WTC11 (cell line): ENCODE measurements at regions not wholly inside any gene's neighbourhood (a gene's known extent, or its start where the extent isn't known, plus 50 kb on each side); places are given as distances from the start of the nearest gene placed in this dataset.

ENCODE experiments used
- ATAC-seq: fragments of 200-7000 bp; cut with Tn5 transposase; 2 replicates; pipeline ENCODE4 v1.10.0; 2021; ENCODE audit warnings: mild to moderate bottlenecking, moderate library complexity
- CTCF ChIA-PET: fragments of 300-600 bp; sonication (Branson Sonifier 250); formaldehyde crosslinking; loops from one replicate; lab custom pipeline; 2021; ENCODE audit warnings: antibody characterized with exemption; lab: Charles Lee
- POLR2A ChIA-PET: fragments of 350-600 bp; sonication (Branson Sonifier 250); formaldehyde crosslinking; loops from one replicate; lab custom pipeline; 2021; ENCODE audit warnings: antibody characterized with exemption; lab: Charles Lee
- DNase-seq: peaks from one replicate; pipeline ENCODE4 v3.0.0; 2021; ENCODE audit warnings: low spot score
- H3K27ac Mint-ChIP-seq: 2 replicates; pipeline ENCODE4 v1.8.0; 2021; ENCODE audit warnings: mixed read lengths
- H3K27me3 Mint-ChIP-seq: 2 replicates; pipeline ENCODE4 v1.8.0; 2021; ENCODE audit warnings: low read depth, mild to moderate bottlenecking, moderate library complexity, mixed read lengths
- H3K36me3 Mint-ChIP-seq: 2 replicates; pipeline ENCODE4 v1.8.0; 2021; ENCODE audit warnings: mixed read lengths
- H3K4me1 Mint-ChIP-seq: 2 replicates; pipeline ENCODE4 v1.8.0; 2022; ENCODE audit warnings: mixed read lengths
- H3K4me3 Mint-ChIP-seq: 2 replicates; pipeline ENCODE4 v1.8.0; 2021; ENCODE audit warnings: mild to moderate bottlenecking, moderate library complexity, mixed read lengths
- H3K9me3 Mint-ChIP-seq: 2 replicates; pipeline ENCODE4 v1.8.0; 2021; ENCODE audit warnings: mixed read lengths
- CBFB ChIP-seq: sonication (generic); formaldehyde crosslinking; IDR thresholded peaks from 2 replicates; pipeline ENCODE4 v1.8.1; 2022; ENCODE audit warnings: mild to moderate bottlenecking, low read depth, missing genetic modification reagents
- CREM ChIP-seq: sonication (generic); formaldehyde crosslinking; IDR thresholded peaks from 2 replicates; pipeline ENCODE4 v1.8.1; 2022; ENCODE audit warnings: mild to moderate bottlenecking, missing genetic modification reagents, moderate library complexity
- GABPB1 ChIP-seq: sonication (generic); formaldehyde crosslinking; IDR thresholded peaks from 2 replicates; pipeline ENCODE4 v1.8.1; 2023; ENCODE audit warnings: mild to moderate bottlenecking, missing genetic modification reagents
- HMGA2 ChIP-seq: fragments of 250-450 bp; sonication (Bioruptor Pico); IDR thresholded peaks from 2 replicates; pipeline ENCODE4 v1.4.0; 2021; ENCODE audit warnings: mild to moderate bottlenecking, moderate library complexity
- IRF2 ChIP-seq: sonication (generic); formaldehyde crosslinking; IDR thresholded peaks from 2 replicates; pipeline ENCODE4 v1.8.0; 2022; ENCODE audit warnings: low read depth, missing genetic modification reagents, borderline replicate concordance
- KAT7 ChIP-seq: sonication (generic); formaldehyde crosslinking; IDR thresholded peaks from 2 replicates; pipeline ENCODE4 v1.8.1; 2023; ENCODE audit warnings: missing genetic modification reagents, mild to moderate bottlenecking, borderline replicate concordance
- NFATC4 ChIP-seq: fragments of 250-450 bp; sonication (Bioruptor Pico); IDR thresholded peaks from 2 replicates; pipeline ENCODE4 v1.9.0; 2021; ENCODE audit warnings: mild to moderate bottlenecking
- NR1H2 ChIP-seq: sonication (generic); formaldehyde crosslinking; IDR thresholded peaks from 2 replicates; pipeline ENCODE4 v1.9.0; 2021; ENCODE audit warnings: mild to moderate bottlenecking, moderate library complexity, missing genetic modification reagents
- RELA ChIP-seq: sonication (generic); formaldehyde crosslinking; IDR thresholded peaks from 2 replicates; pipeline ENCODE4 v1.8.1; 2022; ENCODE audit warnings: missing genetic modification reagents, mild to moderate bottlenecking, borderline replicate concordance
- RORB ChIP-seq: fragments of 250-450 bp; sonication (Bioruptor Pico); IDR thresholded peaks from 2 replicates; pipeline ENCODE4 v1.9.0; 2021; ENCODE audit warnings: mild to moderate bottlenecking
- ZNF416 ChIP-seq: fragments of 250-450 bp; sonication (Bioruptor Pico); IDR thresholded peaks from 2 replicates; pipeline ENCODE4 v1.9.0; 2021; ENCODE audit warnings: mild to moderate bottlenecking, inconsistent platforms
- TF ChIP-seq, protein P1 (sequence below): fragments of 250-450 bp; sonication (Bioruptor Pico); IDR thresholded peaks from 2 replicates; pipeline ENCODE4 v1.9.0; 2021; ENCODE audit warnings: mild to moderate bottlenecking
- TF ChIP-seq, protein P2 (sequence below): sonication (generic); formaldehyde crosslinking; IDR thresholded peaks from 2 replicates; pipeline ENCODE4 v1.8.1; 2022; ENCODE audit warnings: low read depth, missing genetic modification reagents, borderline replicate concordance
- TF ChIP-seq, protein P3 (sequence below): sonication (generic); formaldehyde crosslinking; IDR thresholded peaks from 2 replicates; pipeline ENCODE4 v1.8.1; 2023; ENCODE audit warnings: mild to moderate bottlenecking, moderate library complexity, missing genetic modification reagents
- TF ChIP-seq, protein P4 (sequence below): fragments of 200-600 bp; IDR thresholded peaks from 2 replicates; pipeline ENCODE4 v1.8.0; 2022; ENCODE audit warnings: antibody characterized with exemption
- TF ChIP-seq, protein P5 (sequence below): fragments of 250-450 bp; sonication (Bioruptor Pico); IDR thresholded peaks from 2 replicates; pipeline ENCODE4 v1.8.0; 2021; ENCODE audit warnings: mild to moderate bottlenecking
- TF ChIP-seq, protein P6 (sequence below): sonication (generic); formaldehyde crosslinking; IDR thresholded peaks from 2 replicates; pipeline ENCODE4 v1.8.1; 2023; ENCODE audit warnings: mild to moderate bottlenecking, missing genetic modification reagents, moderate library complexity
- TF ChIP-seq, protein P7 (sequence below): fragments of 250-450 bp; sonication (Bioruptor Pico); conservative IDR thresholded peaks from 2 replicates; pipeline ENCODE4 v1.9.0; 2021; ENCODE audit warnings: mild to moderate bottlenecking
- TF ChIP-seq, protein P8 (sequence below): sonication (generic); formaldehyde crosslinking; IDR thresholded peaks from 2 replicates; pipeline ENCODE4 v1.8.0; 2023; ENCODE audit warnings: mild to moderate bottlenecking, missing genetic modification reagents

DNA sequence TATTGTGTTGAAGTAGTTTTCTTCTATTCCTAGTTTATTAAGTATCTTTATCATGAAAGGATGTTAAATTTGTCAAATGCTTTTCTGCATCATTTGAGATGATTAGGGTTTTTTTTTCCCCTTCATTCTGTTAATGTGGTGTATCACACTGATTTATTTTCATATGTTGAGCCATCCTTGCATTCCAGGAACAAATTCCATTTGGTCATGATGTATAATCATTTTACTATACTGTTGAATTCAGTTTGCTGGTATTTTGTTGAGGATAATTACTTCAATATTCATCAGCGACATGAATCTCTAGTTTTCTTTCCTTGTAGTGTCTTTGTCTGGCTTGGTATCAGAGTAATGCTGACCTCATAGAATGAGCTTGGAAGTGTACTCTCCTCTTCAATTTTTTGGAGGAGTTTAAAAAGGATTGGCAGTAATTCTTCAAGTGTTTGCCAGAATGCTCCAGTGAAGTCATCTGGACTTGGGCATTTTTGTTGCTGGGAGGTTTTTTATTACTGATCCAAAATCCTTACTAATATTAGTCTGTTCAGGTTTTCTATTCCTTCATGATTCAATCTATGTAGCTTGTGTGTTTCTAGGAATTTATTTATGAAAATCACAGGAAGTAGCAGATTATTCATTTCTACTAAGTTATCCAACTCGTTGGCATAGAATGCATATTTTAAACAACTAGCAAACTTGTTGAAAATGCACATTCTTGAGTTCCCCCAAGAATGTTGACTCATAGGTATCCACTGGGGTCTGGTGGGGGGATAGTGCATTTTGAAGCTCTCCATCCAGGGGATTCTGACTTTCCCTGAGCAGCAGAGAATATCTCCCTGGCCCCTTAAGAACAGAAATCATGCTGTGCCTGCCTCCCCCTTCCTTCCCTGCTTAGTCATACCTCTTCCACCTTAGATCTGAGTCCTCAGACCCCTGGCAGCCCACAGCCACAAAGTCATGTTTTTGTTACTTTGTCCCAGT is 187.1 kb downstream of the BMP7 start (continued):
- TF ChIP-seq, protein P1, sequence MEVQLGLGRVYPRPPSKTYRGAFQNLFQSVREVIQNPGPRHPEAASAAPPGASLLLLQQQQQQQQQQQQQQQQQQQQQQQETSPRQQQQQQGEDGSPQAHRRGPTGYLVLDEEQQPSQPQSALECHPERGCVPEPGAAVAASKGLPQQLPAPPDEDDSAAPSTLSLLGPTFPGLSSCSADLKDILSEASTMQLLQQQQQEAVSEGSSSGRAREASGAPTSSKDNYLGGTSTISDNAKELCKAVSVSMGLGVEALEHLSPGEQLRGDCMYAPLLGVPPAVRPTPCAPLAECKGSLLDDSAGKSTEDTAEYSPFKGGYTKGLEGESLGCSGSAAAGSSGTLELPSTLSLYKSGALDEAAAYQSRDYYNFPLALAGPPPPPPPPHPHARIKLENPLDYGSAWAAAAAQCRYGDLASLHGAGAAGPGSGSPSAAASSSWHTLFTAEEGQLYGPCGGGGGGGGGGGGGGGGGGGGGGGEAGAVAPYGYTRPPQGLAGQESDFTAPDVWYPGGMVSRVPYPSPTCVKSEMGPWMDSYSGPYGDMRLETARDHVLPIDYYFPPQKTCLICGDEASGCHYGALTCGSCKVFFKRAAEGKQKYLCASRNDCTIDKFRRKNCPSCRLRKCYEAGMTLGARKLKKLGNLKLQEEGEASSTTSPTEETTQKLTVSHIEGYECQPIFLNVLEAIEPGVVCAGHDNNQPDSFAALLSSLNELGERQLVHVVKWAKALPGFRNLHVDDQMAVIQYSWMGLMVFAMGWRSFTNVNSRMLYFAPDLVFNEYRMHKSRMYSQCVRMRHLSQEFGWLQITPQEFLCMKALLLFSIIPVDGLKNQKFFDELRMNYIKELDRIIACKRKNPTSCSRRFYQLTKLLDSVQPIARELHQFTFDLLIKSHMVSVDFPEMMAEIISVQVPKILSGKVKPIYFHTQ (CRISPR knock-in tag) = no peak
- no peak for TF ChIP-seq NR1H2 (CRISPR knock-in tag)
- TF ChIP-seq NFATC4 = no peak
- TF ChIP-seq, all 79 proteins: peak for 0

DNA sequence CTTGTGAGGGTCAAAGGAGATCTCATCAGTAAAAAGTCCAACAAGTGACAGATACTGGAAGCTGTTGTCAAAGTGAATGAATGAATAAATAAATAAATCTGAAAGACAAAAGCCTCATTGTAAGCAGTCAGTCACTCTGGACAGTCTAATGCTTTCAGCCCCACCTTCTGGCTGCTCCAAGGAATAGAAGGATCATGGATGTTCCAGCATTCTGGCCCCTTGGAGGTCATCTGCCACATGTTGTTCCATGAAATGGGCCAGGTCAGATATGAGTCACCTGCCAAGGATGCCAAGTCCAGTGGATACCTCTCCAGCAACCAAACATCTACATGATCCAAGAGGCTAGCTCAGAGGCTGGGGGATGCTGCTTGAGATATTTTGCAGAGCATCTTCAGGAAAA is 185.6 kb downstream of the BMP7 start:
- H3K27ac Mint-ChIP-seq = no peak overlapping the region
- H3K27me3 Mint-ChIP-seq = no peaks in the 10 kb centered on the region; the same call in 1 of the 2 replicates
- peaks cover 8% of the 10 kb centered on the region for H3K36me3 Mint-ChIP-seq
- H3K4me1 Mint-ChIP-seq = 0 out of 2 replicates have a peak, but pooled peaks cover 3% of the 10 kb centered on the region
- ChIA-PET CTCF (interaction anchor here (0.6 to 1.6 kb wide), 4 partner anchors 9 to 425 kb away, joined by 3 to 4 read pairs (median 4); no protein-coding TSS in a partner anchor), POLR2A (no interaction called here)
- DNase-seq (no peak), ATAC-seq (0 out of 2 replicates have a peak, but pooled peaks have one; percentile 38)
- H3K4me3 Mint-ChIP-seq = no peak overlapping the region
- peaks cover 36% of the 10 kb centered on the region for H3K9me3 Mint-ChIP-seq
- TF ChIP-seq, protein P2, sequence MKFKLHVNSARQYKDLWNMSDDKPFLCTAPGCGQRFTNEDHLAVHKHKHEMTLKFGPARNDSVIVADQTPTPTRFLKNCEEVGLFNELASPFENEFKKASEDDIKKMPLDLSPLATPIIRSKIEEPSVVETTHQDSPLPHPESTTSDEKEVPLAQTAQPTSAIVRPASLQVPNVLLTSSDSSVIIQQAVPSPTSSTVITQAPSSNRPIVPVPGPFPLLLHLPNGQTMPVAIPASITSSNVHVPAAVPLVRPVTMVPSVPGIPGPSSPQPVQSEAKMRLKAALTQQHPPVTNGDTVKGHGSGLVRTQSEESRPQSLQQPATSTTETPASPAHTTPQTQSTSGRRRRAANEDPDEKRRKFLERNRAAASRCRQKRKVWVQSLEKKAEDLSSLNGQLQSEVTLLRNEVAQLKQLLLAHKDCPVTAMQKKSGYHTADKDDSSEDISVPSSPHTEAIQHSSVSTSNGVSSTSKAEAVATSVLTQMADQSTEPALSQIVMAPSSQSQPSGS = no peak
- TF ChIP-seq HMGA2 (CRISPR knock-in tag) (no peak), GABPB1 (no peak), RORB (CRISPR knock-in tag) (no peak), IRF2 (CRISPR knock-in tag) (no peak), RELA (CRISPR knock-in tag) (no peak), CBFB (CRISPR knock-in tag) (no peak), CREM (no peak), ZNF416 (CRISPR knock-in tag) (no peak), KAT7 (CRISPR knock-in tag) (no peak)
- TF ChIP-seq, protein P3, sequence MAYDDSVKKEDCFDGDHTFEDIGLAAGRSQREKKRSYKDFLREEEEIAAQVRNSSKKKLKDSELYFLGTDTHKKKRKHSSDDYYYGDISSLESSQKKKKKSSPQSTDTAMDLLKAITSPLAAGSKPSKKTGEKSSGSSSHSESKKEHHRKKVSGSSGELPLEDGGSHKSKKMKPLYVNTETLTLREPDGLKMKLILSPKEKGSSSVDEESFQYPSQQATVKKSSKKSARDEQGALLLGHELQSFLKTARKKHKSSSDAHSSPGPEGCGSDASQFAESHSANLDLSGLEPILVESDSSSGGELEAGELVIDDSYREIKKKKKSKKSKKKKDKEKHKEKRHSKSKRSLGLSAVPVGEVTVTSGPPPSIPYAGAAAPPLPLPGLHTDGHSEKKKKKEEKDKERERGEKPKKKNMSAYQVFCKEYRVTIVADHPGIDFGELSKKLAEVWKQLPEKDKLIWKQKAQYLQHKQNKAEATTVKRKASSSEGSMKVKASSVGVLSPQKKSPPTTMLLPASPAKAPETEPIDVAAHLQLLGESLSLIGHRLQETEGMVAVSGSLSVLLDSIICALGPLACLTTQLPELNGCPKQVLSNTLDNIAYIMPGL (CRISPR knock-in tag) = no peak
- TF ChIP-seq, protein P4, sequence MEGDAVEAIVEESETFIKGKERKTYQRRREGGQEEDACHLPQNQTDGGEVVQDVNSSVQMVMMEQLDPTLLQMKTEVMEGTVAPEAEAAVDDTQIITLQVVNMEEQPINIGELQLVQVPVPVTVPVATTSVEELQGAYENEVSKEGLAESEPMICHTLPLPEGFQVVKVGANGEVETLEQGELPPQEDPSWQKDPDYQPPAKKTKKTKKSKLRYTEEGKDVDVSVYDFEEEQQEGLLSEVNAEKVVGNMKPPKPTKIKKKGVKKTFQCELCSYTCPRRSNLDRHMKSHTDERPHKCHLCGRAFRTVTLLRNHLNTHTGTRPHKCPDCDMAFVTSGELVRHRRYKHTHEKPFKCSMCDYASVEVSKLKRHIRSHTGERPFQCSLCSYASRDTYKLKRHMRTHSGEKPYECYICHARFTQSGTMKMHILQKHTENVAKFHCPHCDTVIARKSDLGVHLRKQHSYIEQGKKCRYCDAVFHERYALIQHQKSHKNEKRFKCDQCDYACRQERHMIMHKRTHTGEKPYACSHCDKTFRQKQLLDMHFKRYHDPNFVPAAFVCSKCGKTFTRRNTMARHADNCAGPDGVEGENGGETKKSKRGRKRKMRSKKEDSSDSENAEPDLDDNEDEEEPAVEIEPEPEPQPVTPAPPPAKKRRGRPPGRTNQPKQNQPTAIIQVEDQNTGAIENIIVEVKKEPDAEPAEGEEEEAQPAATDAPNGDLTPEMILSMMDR = no peak
- TF ChIP-seq, protein P5, sequence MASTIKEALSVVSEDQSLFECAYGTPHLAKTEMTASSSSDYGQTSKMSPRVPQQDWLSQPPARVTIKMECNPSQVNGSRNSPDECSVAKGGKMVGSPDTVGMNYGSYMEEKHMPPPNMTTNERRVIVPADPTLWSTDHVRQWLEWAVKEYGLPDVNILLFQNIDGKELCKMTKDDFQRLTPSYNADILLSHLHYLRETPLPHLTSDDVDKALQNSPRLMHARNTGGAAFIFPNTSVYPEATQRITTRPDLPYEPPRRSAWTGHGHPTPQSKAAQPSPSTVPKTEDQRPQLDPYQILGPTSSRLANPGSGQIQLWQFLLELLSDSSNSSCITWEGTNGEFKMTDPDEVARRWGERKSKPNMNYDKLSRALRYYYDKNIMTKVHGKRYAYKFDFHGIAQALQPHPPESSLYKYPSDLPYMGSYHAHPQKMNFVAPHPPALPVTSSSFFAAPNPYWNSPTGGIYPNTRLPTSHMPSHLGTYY (CRISPR knock-in tag) = no peak
- TF ChIP-seq, protein P6, sequence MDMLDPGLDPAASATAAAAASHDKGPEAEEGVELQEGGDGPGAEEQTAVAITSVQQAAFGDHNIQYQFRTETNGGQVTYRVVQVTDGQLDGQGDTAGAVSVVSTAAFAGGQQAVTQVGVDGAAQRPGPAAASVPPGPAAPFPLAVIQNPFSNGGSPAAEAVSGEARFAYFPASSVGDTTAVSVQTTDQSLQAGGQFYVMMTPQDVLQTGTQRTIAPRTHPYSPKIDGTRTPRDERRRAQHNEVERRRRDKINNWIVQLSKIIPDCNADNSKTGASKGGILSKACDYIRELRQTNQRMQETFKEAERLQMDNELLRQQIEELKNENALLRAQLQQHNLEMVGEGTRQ (CRISPR knock-in tag) = no peak
- TF ChIP-seq, protein P7, sequence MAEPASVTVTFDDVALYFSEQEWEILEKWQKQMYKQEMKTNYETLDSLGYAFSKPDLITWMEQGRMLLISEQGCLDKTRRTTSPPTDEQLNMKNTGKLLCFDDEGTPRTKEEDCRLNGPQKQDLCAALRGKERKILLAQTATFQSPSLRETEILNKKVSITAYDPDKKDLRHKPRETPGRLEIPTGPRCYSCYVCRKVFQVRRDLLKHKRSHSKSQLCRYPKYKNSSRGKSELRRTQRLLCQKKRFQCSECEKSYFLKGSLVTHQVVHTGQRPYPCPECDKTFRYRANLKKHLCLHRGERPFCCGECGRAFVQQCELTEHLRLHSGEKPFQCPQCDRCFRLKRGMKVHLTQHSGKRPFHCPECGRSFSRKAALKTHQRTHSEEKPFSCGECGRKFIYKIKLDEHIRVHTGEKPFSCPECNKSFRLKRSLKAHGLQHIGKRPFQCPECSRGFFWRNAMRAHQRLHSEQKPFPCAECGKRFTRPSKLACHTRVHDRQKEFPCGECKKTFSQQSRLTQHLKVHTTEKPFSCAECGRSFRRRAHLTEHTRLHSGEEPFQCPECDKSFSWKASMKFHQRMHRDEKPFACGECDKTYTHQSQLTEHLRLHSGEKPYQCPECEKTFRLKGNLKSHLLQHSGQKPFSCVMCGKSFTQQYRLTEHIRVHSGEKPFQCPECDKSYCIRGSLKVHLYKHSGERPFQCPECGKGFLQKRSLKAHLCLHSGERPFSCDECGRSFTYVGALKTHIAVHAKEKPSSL (CRISPR knock-in tag) = no peak
- TF ChIP-seq, protein P8, sequence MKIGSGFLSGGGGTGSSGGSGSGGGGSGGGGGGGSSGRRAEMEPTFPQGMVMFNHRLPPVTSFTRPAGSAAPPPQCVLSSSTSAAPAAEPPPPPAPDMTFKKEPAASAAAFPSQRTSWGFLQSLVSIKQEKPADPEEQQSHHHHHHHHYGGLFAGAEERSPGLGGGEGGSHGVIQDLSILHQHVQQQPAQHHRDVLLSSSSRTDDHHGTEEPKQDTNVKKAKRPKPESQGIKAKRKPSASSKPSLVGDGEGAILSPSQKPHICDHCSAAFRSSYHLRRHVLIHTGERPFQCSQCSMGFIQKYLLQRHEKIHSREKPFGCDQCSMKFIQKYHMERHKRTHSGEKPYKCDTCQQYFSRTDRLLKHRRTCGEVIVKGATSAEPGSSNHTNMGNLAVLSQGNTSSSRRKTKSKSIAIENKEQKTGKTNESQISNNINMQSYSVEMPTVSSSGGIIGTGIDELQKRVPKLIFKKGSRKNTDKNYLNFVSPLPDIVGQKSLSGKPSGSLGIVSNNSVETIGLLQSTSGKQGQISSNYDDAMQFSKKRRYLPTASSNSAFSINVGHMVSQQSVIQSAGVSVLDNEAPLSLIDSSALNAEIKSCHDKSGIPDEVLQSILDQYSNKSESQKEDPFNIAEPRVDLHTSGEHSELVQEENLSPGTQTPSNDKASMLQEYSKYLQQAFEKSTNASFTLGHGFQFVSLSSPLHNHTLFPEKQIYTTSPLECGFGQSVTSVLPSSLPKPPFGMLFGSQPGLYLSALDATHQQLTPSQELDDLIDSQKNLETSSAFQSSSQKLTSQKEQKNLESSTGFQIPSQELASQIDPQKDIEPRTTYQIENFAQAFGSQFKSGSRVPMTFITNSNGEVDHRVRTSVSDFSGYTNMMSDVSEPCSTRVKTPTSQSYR (CRISPR knock-in tag) = no peak
